ENCODE measurements at regions not wholly inside any gene's neighbourhood (a gene's known extent, or its start where the extent isn't known, plus 50 kb on each side); places are given as distances from the start of the nearest gene placed in this dataset.

- DNase-seq: no peak
These were observed 435.5 kb downstream of the GLRX3 start for GRCh38 chr10:130571674-130572073.

- no peak for DNase-seq
These were observed 437.3 kb downstream of the GLRX3 start for GRCh38 chr10:130573446-130573845.

GRCh38 chr10:130575756-130576285 lies 439.6 kb downstream of the GLRX3 start:
- DNase-seq: no peak

GRCh38 chr10:130576427-130576826 lies 440.2 kb downstream of the GLRX3 start:
- DNase-seq: no peak

- DNase-seq: no peak
These were observed 440.8 kb downstream of the GLRX3 start for GRCh38 chr10:130577039-130577438.

GRCh38 chr10:130578532-130579289 lies 442.5 kb downstream of the GLRX3 start:
- no peak for DNase-seq

- no peak for DNase-seq
These were observed 443.7 kb downstream of the GLRX3 start for GRCh38 chr10:130579913-130580312.

- DNase-seq: no peak
These were observed 444.8 kb downstream of the GLRX3 start for GRCh38 chr10:130580975-130581374.

GRCh38 chr10:130587718-130588117 lies 451.5 kb downstream of the GLRX3 start:
- DNase-seq: no peak

- DNase-seq: no peak
These were observed 469.8 kb downstream of the GLRX3 start for GRCh38 chr10:130606001-130606405.

- no peak for DNase-seq
These were observed 471.2 kb downstream of the GLRX3 start for GRCh38 chr10:130607366-130607765.

GRCh38 chr10:130611239-130611638 lies 475.0 kb downstream of the GLRX3 start:
- DNase-seq: no peak

- no peak for DNase-seq
These were observed 479.3 kb downstream of the GLRX3 start for GRCh38 chr10:130615457-130615856.

GRCh38 chr10:130617985-130618384 lies 481.8 kb downstream of the GLRX3 start:
- no peak for DNase-seq

- DNase-seq: no peak
These were observed 482.5 kb downstream of the GLRX3 start for GRCh38 chr10:130618647-130619046.

- DNase-seq: no peak
These were observed 485.1 kb downstream of the GLRX3 start for GRCh38 chr10:130621231-130621775.

GRCh38 chr10:130623680-130624267 lies 487.6 kb downstream of the GLRX3 start:
- DNase-seq: no peak

GRCh38 chr10:130627346-130628045 lies 491.3 kb downstream of the GLRX3 start:
- no peak for DNase-seq

- no peak for DNase-seq
These were observed 493.9 kb downstream of the GLRX3 start for GRCh38 chr10:130630135-130630534.

GRCh38 chr10:130631142-130632096 lies 495.2 kb downstream of the GLRX3 start:
- DNase-seq: no peak

- no peak for DNase-seq
These were observed 498.6 kb downstream of the GLRX3 start for GRCh38 chr10:130634816-130635215.

- peak; percentile 87 for DNase-seq
These were observed 499.3 kb downstream of the GLRX3 start for GRCh38 chr10:130635528-130635927.

Data from NCI-H2171 treated with DMSO at 0.1 percent for 48 hours (cell line).